MM.1S (cell line): ENCODE measurements at regions not wholly inside any gene's neighbourhood (a gene's known extent, or its start where the extent isn't known, plus 50 kb on each side); places are given as distances from the start of the nearest gene placed in this dataset.

Experiments
- CTCF ChIP-seq: fragments of 300-600 bp; sonication (generic); IDR thresholded peaks from 2 replicates; pipeline ENCODE4 v1.5.1; 2016; ENCODE audit warnings: antibody characterized with exemption, low read length, mixed read lengths
- EZH2 ChIP-seq: fragments of 300-600 bp; sonication (generic); optimal IDR thresholded peaks from 2 replicates; pipeline ENCODE3; 2017; ENCODE audit warnings: low read depth, mild to moderate bottlenecking, antibody characterized with exemption, low read length, mixed read lengths
- EZH2phosphoT487 ChIP-seq: fragments of 300-600 bp; sonication (generic); IDR thresholded peaks from 2 replicates; pipeline ENCODE4 v1.6.1; 2018; ENCODE audit warnings: antibody characterized with exemption, low read length

- no peak for TF ChIP-seq EZH2
- no peak for TF ChIP-seq CTCF
- TF ChIP-seq EZH2phosphoT487: no peak
Measured at GRCh38 chr10:2886662-2887061, 180.7 kb upstream of the PFKP start.
